K562 (cell line): ENCODE measurements at regions not wholly inside any gene's neighbourhood (a gene's known extent, or its start where the extent isn't known, plus 50 kb on each side); places are given as distances from the start of the nearest gene placed in this dataset.

Experiments
- AFF4 ChIP-seq: sonication (generic); formaldehyde crosslinking; IDR thresholded peaks from 2 replicates; pipeline ENCODE4 v1.8.0; 2023; ENCODE audit warnings: mild to moderate bottlenecking, missing genetic modification reagents
- POLR2AphosphoS5 ChIP-seq: IDR thresholded peaks from 2 replicates; pipeline ENCODE4 v1.6.1; 2011; ENCODE audit warnings: mild to moderate bottlenecking, low read depth, low read length, moderate library complexity; ENCODE audit not compliant: control insufficient read depth, insufficient read depth

- TF ChIP-seq POLR2AphosphoS5, result no peak
- TF ChIP-seq AFF4 (CRISPR knock-in tag), result no peak
Observed at GRCh38 chr10:2575460-2575859, 491.9 kb upstream of the PFKP start.
